ENCODE measurements at regions not wholly inside any gene's neighbourhood (a gene's known extent, or its start where the extent isn't known, plus 50 kb on each side); places are given as distances from the start of the nearest gene placed in this dataset.

- TF ChIP-seq, protein P1, sequence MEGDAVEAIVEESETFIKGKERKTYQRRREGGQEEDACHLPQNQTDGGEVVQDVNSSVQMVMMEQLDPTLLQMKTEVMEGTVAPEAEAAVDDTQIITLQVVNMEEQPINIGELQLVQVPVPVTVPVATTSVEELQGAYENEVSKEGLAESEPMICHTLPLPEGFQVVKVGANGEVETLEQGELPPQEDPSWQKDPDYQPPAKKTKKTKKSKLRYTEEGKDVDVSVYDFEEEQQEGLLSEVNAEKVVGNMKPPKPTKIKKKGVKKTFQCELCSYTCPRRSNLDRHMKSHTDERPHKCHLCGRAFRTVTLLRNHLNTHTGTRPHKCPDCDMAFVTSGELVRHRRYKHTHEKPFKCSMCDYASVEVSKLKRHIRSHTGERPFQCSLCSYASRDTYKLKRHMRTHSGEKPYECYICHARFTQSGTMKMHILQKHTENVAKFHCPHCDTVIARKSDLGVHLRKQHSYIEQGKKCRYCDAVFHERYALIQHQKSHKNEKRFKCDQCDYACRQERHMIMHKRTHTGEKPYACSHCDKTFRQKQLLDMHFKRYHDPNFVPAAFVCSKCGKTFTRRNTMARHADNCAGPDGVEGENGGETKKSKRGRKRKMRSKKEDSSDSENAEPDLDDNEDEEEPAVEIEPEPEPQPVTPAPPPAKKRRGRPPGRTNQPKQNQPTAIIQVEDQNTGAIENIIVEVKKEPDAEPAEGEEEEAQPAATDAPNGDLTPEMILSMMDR (IDR thresholded peaks at IDR 0.05; ENCODE audit: insufficient read depth, low read length) = no peak
- H3K4me3 ChIP-seq (ENCODE audit: low read depth, low read length) = no peak overlapping the region
- no peak for DNase-seq (ENCODE audit: low read depth)
Measured at GRCh38 chr12:94056419-94057158, 91.8 kb upstream of the PLXNC1 start.

DNA sequence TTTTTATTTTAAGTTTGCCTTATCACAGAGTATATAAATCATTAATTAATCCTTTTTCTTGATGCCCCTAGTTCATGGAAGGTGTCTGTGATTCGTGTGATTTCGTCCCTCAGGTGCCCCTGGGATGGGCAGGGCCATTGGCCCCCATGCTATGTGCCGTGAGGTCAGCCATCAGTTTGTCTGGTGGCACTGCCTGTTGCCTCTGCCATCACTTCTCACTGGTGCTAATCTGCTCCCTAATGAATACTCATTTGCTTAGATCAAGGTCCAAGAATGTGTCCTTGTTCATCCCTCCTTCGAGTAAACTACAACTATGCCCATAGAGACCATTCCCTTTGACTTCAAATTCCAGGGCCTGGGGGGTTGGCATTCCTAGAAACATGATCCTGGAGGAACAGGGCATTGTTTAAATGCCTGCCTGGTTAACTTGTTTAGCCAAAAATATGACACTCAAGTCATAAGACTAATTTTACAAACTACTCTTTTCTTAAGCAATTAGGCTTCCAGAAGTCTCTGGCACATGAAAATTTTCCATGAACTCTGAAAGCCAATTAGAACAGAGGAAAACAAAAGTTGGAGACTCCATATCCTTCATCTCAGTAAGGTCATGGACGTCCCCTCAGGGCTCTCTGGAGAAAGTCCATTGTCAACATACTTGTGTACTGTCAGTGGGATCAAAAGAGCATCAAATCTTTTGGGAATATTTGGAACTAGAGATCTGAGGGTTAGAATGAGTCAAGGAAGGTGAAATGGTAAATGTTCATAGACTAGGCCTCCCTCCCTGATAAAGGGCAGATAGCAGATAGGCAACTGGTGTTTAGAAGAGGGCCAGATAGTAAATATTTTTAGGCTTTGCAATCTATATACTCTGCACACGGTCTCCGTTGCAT lies 90.9 kb upstream of the PLXNC1 start:
- peak; percentile 49 for DNase-seq (ENCODE audit: low read depth)
- TF ChIP-seq, protein P1 (IDR thresholded peaks at IDR 0.05; ENCODE audit: insufficient read depth, low read length) = no peak
- H3K4me3 ChIP-seq (ENCODE audit: low read depth, low read length) = no peak overlapping the region

- H3K4me3 ChIP-seq (ENCODE audit: low read depth, low read length) = no peak overlapping the region
- TF ChIP-seq, protein P1 (IDR thresholded peaks at IDR 0.05; ENCODE audit: insufficient read depth, low read length) = no peak
- DNase-seq (ENCODE audit: low read depth) = no peak
Measured at GRCh38 chr12:94059394-94060368, 88.7 kb upstream of the PLXNC1 start.

GRCh38 chr12:94062194-94062593 lies 86.2 kb upstream of the PLXNC1 start:
- DNase-seq (ENCODE audit: low read depth) = no peak
- TF ChIP-seq, protein P1 (IDR thresholded peaks at IDR 0.05; ENCODE audit: insufficient read depth, low read length) = no peak
- H3K4me3 ChIP-seq (ENCODE audit: low read depth, low read length) = no peak overlapping the region

DNA sequence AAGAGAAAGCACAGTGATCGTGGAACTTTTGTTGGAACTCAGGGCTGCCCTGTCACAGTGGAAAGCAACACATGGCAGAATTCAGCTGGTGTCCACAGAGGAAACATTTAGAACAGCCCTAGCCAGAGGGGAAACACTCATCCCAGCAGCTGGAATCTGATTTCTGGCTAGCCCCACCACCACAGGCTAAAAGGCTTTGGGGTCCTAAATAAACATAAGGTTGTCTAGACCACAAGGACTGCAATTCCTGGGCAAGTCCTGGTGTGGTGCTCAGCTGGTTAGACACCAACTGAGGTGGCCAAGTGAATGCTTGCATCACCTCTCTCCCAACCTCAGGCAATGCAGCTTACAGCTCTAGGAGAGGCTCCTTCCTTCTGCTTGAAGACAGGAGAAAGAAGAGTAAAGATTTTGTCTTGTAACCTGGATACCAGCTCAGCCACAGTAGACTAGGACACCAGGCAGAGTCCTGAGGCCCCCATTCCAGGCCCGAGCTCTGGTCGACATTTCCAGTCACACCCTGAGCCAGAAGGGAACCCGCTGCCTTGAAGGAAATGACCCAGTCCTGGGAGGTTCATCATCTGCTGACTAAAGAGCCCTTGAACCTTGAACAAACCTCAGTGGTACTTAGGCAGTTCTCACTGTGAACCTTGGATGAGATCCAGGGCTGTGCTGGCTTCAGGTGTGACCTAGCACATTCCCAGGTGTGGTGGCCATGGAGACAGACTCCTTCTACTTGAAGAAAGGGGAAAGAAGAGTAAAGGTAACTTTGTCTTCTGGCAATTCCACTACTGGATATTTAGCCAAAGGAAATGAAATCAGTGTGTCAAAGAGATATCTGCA lies 85.4 kb upstream of the PLXNC1 start:
- no peak for DNase-seq (ENCODE audit: low read depth)
- no peak overlapping the region for H3K4me3 ChIP-seq (ENCODE audit: low read depth, low read length)
- TF ChIP-seq, protein P1 (IDR thresholded peaks at IDR 0.05; ENCODE audit: insufficient read depth, low read length) = no peak
